Neural crest cell (in vitro differentiated cells): ENCODE measurements at regions not wholly inside any gene's neighbourhood (a gene's known extent, or its start where the extent isn't known, plus 50 kb on each side); places are given as distances from the start of the nearest gene placed in this dataset.
A peak's percentile ranks its signal among the peaks of the same experiment; 100 is the strongest.

Source experiments
- DNase-seq: peaks from one replicate; pipeline ENCODE4 v3.0.0; 2021; ENCODE audit warnings: low read depth, mixed read lengths, low spot score
- H3K27ac Mint-ChIP-seq: one replicate; pipeline ENCODE4 v1.8.0; 2021; ENCODE audit warnings: mild to moderate bottlenecking, mixed read lengths; ENCODE audit not compliant: unreplicated experiment
- H3K27me3 Mint-ChIP-seq: 2 replicates; pipeline ENCODE4 v1.8.0; 2021; ENCODE audit warnings: low read depth, mild to moderate bottlenecking, mixed read lengths
- H3K36me3 Mint-ChIP-seq: 2 replicates; pipeline ENCODE4 v1.8.0; 2021; ENCODE audit warnings: low read depth, mild to moderate bottlenecking, mixed read lengths
- H3K4me1 Mint-ChIP-seq: 2 replicates; pipeline ENCODE4 v1.8.0; 2021; ENCODE audit warnings: mixed read lengths
- H3K4me3 Mint-ChIP-seq: one replicate; pipeline ENCODE4 v1.8.0; 2021; ENCODE audit warnings: mild to moderate bottlenecking, mixed read lengths
- H3K9me3 Mint-ChIP-seq: 2 replicates; pipeline ENCODE4 v1.8.0; 2021; ENCODE audit warnings: mixed read lengths
- CTCF ChIP-seq: fragments of 200-600 bp; sonication (generic); conservative IDR thresholded peaks from 2 replicates; pipeline ENCODE4 v1.5.0; 2021; ENCODE audit warnings: antibody characterized with exemption, mild to moderate bottlenecking

- H3K36me3 Mint-ChIP-seq: no peaks in the 10 kb centered on the region
- no peaks in the 10 kb centered on the region for H3K9me3 Mint-ChIP-seq
- H3K4me1 Mint-ChIP-seq: no peaks in the 10 kb centered on the region
- H3K27me3 Mint-ChIP-seq: no peaks in the 10 kb centered on the region
- TF ChIP-seq CTCF: no peak
- no peak overlapping the region for H3K27ac Mint-ChIP-seq
- DNase-seq: no peak
- no peak overlapping the region for H3K4me3 Mint-ChIP-seq
Measured at GRCh38 chr1:63214553-63214952, 107.8 kb upstream of the FOXD3 start.

GRCh38 chr1:63223426-63223825, 98.9 kb upstream of the FOXD3 start:
- no peak overlapping the region for H3K27ac Mint-ChIP-seq
- no peak for TF ChIP-seq CTCF
- no peak overlapping the region for H3K4me3 Mint-ChIP-seq
- H3K36me3 Mint-ChIP-seq: no peaks in the 10 kb centered on the region
- H3K27me3 Mint-ChIP-seq: peaks cover 4% of the 10 kb centered on the region
- no peaks in the 10 kb centered on the region for H3K4me1 Mint-ChIP-seq
- DNase-seq: no peak
- no peaks in the 10 kb centered on the region for H3K9me3 Mint-ChIP-seq

- Mint-ChIP-seq H3K4me1 (no peaks in the 10 kb centered on the region), H3K27ac (no peak overlapping the region), H3K27me3 (peaks cover 6% of the 10 kb centered on the region), H3K36me3 (peaks cover 6% of the 10 kb centered on the region), H3K4me3 (no peak overlapping the region), H3K9me3 (peaks cover 6% of the 10 kb centered on the region)
- TF ChIP-seq CTCF: no peak
- DNase-seq: no peak
Measured at GRCh38 chr1:63230722-63231121, 91.6 kb upstream of the FOXD3 start.

- H3K27me3 Mint-ChIP-seq: no peaks in the 10 kb centered on the region
- TF ChIP-seq CTCF: no peak
- H3K4me1 Mint-ChIP-seq: peaks cover 14% of the 10 kb centered on the region
- no peak overlapping the region for H3K4me3 Mint-ChIP-seq
- DNase-seq: no peak
- H3K9me3 Mint-ChIP-seq: peaks cover 6% of the 10 kb centered on the region
- H3K36me3 Mint-ChIP-seq: peaks cover 6% of the 10 kb centered on the region
- peak overlapping the region; percentile 35 for H3K27ac Mint-ChIP-seq
Measured at GRCh38 chr1:63238721-63239120, 83.6 kb upstream of the FOXD3 start.

GRCh38 chr1:63245186-63245585, 77.2 kb upstream of the FOXD3 start:
- no peaks in the 10 kb centered on the region for H3K4me1 Mint-ChIP-seq
- H3K27ac Mint-ChIP-seq: no peak overlapping the region
- no peaks in the 10 kb centered on the region for H3K27me3 Mint-ChIP-seq
- DNase-seq: no peak
- H3K9me3 Mint-ChIP-seq: peaks cover 4% of the 10 kb centered on the region
- H3K36me3 Mint-ChIP-seq: no peaks in the 10 kb centered on the region
- H3K4me3 Mint-ChIP-seq: no peak overlapping the region
- TF ChIP-seq CTCF: no peak

GRCh38 chr1:63248216-63248615, 74.2 kb upstream of the FOXD3 start:
- H3K9me3 Mint-ChIP-seq: peaks cover 4% of the 10 kb centered on the region
- no peak overlapping the region for H3K4me3 Mint-ChIP-seq
- no peak for DNase-seq
- H3K36me3 Mint-ChIP-seq: no peaks in the 10 kb centered on the region
- H3K27me3 Mint-ChIP-seq: no peaks in the 10 kb centered on the region
- no peaks in the 10 kb centered on the region for H3K4me1 Mint-ChIP-seq
- TF ChIP-seq CTCF: no peak
- H3K27ac Mint-ChIP-seq: no peak overlapping the region
